Hepatocyte (in vitro differentiated cells): ENCODE measurements at regions not wholly inside any gene's neighbourhood (a gene's known extent, or its start where the extent isn't known, plus 50 kb on each side); places are given as distances from the start of the nearest gene placed in this dataset.

Experiments
- EZH2 ChIP-seq: fragments of 200-600 bp; sonication (generic); IDR thresholded peaks from 2 replicates; pipeline ENCODE4 v1.6.1; 2016; ENCODE audit warnings: antibody characterized with exemption, mild to moderate bottlenecking, borderline replicate concordance
- TF ChIP-seq, protein P1 (sequence below): fragments of 200-600 bp; sonication (generic); IDR thresholded peaks from 2 replicates; pipeline ENCODE4 v1.5.1; 2016; ENCODE audit warnings: antibody characterized with exemption, mild to moderate bottlenecking; ENCODE audit not compliant: poor library complexity

DNA sequence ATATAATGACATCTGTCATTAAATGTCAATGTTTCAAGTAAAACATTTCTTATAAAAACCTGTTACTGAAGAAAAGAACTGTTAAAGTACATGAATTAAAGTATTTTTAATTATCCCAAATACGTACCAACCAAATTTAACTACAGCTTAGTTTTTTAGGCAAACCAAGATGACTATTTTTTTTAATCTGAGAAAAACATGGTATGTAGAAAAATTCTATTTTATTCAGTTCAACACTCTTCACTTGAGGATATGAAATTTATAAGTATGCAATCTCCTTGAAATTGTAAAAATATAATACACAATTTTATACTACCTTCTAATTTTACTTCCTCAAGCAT lies 75.3 kb upstream of the IFNE start:
- TF ChIP-seq, protein P1, sequence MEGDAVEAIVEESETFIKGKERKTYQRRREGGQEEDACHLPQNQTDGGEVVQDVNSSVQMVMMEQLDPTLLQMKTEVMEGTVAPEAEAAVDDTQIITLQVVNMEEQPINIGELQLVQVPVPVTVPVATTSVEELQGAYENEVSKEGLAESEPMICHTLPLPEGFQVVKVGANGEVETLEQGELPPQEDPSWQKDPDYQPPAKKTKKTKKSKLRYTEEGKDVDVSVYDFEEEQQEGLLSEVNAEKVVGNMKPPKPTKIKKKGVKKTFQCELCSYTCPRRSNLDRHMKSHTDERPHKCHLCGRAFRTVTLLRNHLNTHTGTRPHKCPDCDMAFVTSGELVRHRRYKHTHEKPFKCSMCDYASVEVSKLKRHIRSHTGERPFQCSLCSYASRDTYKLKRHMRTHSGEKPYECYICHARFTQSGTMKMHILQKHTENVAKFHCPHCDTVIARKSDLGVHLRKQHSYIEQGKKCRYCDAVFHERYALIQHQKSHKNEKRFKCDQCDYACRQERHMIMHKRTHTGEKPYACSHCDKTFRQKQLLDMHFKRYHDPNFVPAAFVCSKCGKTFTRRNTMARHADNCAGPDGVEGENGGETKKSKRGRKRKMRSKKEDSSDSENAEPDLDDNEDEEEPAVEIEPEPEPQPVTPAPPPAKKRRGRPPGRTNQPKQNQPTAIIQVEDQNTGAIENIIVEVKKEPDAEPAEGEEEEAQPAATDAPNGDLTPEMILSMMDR = no peak
- TF ChIP-seq EZH2 = no peak
